IMR-90 (cell line): ENCODE measurements at regions not wholly inside any gene's neighbourhood (a gene's known extent, or its start where the extent isn't known, plus 50 kb on each side); places are given as distances from the start of the nearest gene placed in this dataset.

Experiments used
- ATAC-seq: fragments of 200-7000 bp; cut with Tn5 transposase; 2 replicates; pipeline ENCODE4 v1.9.1; 2020; ENCODE audit warnings: low read depth, mild to moderate bottlenecking, moderate library complexity
- BruUV-seq: library from RNA; stranded (reverse); fragments of 400-500 nt; replicated peaks from 2 replicates; lab custom pipeline; 2021; lab: Mats Ljungman, UMichigan
- CTCF ChIA-PET: fragments of 300-600 bp; formaldehyde crosslinking; extraction: SDS; loops from one replicate; lab custom pipeline; 2021; ENCODE audit warnings: antibody characterized with exemption; lab: Yijun Ruan, JAX
- POLR2A ChIA-PET: fragments of 300-600 bp; sonication (Branson Sonifier 250); formaldehyde crosslinking; loops from one replicate; lab custom pipeline; 2022; ENCODE audit warnings: antibody characterized with exemption; ENCODE audit not compliant: unreplicated experiment; lab: Charles Lee
- DNase-seq: peaks from one replicate; pipeline ENCODE4 v3.0.0; 2013
- H2AFZ ChIP-seq: replicated peaks from 2 replicates; pipeline ENCODE3; 2013; ENCODE audit warnings: low read length, mild to moderate bottlenecking; ENCODE audit not compliant: poor library complexity
- H2AK5ac ChIP-seq: 2 replicates; pipeline ENCODE4 v1.6.1; 2013; ENCODE audit warnings: low read depth, low read length, inconsistent platforms
- H2AK9ac ChIP-seq: replicated peaks from 2 replicates; pipeline ENCODE3; 2013; ENCODE audit warnings: mild to moderate bottlenecking, low read depth, low read length, moderate library complexity; ENCODE audit not compliant: poor library complexity
- H2BK120ac ChIP-seq: 2 replicates; pipeline ENCODE4 v1.6.1; 2013; ENCODE audit warnings: low read depth, low read length, inconsistent platforms
- H2BK15ac ChIP-seq: 3 replicates; pipeline ENCODE4 v1.6.1; 2013; ENCODE audit warnings: low read depth, low read length, inconsistent platforms
- H2BK20ac ChIP-seq: 2 replicates; pipeline ENCODE4 v1.6.1; 2013; ENCODE audit warnings: low read depth, mild to moderate bottlenecking, inconsistent platforms, low read length, moderate library complexity
- H2BK5ac ChIP-seq: 2 replicates; pipeline ENCODE4 v1.6.1; 2013; ENCODE audit warnings: mild to moderate bottlenecking, low read depth, low read length, inconsistent platforms; ENCODE audit not compliant: poor library complexity, severe bottlenecking
- H3K14ac ChIP-seq: replicated peaks from 2 replicates; pipeline ENCODE4 v1.6.1; 2013; ENCODE audit warnings: low read depth, low read length, inconsistent platforms
- H3K18ac ChIP-seq: 2 replicates; pipeline ENCODE4 v1.6.1; 2013; ENCODE audit warnings: low read depth, low read length, control low read depth
- H3K23ac ChIP-seq: 2 replicates; pipeline ENCODE4 v1.6.1; 2013; ENCODE audit warnings: low read depth, low read length, inconsistent platforms
- H3K27ac ChIP-seq: 2 replicates; pipeline ENCODE4 v1.5.1; 2013; ENCODE audit warnings: mild to moderate bottlenecking, control low read depth, low read length; ENCODE audit not compliant: insufficient read depth
- H3K27me3 ChIP-seq: 2 replicates; pipeline ENCODE4 v1.6.1; 2013; ENCODE audit warnings: low read length; ENCODE audit not compliant: control insufficient read depth, insufficient read depth
- H3K36me3 ChIP-seq: 2 replicates; pipeline ENCODE4 v1.6.1; 2013; ENCODE audit warnings: low read length, mixed read lengths; ENCODE audit not compliant: control insufficient read depth, insufficient read depth
- H3K4ac ChIP-seq: 2 replicates; pipeline ENCODE4 v1.6.1; 2013; ENCODE audit warnings: low read depth, low read length, inconsistent platforms
- H3K4me1 ChIP-seq: 2 replicates; pipeline ENCODE4 v1.6.1; 2013; ENCODE audit warnings: low read length, mixed read lengths; ENCODE audit not compliant: control insufficient read depth, insufficient read depth
- H3K4me2 ChIP-seq: 2 replicates; pipeline ENCODE4 v1.6.1; 2013; ENCODE audit warnings: low read depth, mild to moderate bottlenecking, control low read depth, low read length, moderate library complexity
- H3K4me3 ChIP-seq: 2 replicates; pipeline ENCODE4 v1.5.1; 2013; ENCODE audit warnings: low read depth, mild to moderate bottlenecking, control low read depth, low read length, moderate library complexity; ENCODE audit not compliant: insufficient read depth
- H3K56ac ChIP-seq: 2 replicates; pipeline ENCODE4 v1.6.1; 2013; ENCODE audit warnings: low read length, inconsistent platforms; ENCODE audit not compliant: insufficient read depth; ENCODE audit errors: extremely low read depth
- H3K79me1 ChIP-seq, 2 experiments: 2 replicates each; pipeline ENCODE4 v1.6.1; 2013; ENCODE audit warnings: low read length in 2 of 2, inconsistent platforms in 1 of 2, low read depth in 1 of 2
- H3K9ac ChIP-seq: 2 replicates; pipeline ENCODE4 v1.6.1; 2013; ENCODE audit warnings: low read depth, low read length, control low read depth
- H3K9me1 ChIP-seq: 2 replicates; pipeline ENCODE4 v1.6.1; 2013; ENCODE audit warnings: low read length, inconsistent platforms; ENCODE audit not compliant: insufficient read depth
- H3K9me3 ChIP-seq: 2 replicates; pipeline ENCODE4 v1.6.1; 2013; ENCODE audit warnings: low read length; ENCODE audit not compliant: control insufficient read depth, insufficient read depth
- H4K20me1 ChIP-seq: 2 replicates; pipeline ENCODE4 v1.6.1; 2013; ENCODE audit warnings: low read length, inconsistent platforms; ENCODE audit not compliant: insufficient read depth
- H4K5ac ChIP-seq: 2 replicates; pipeline ENCODE4 v1.6.1; 2013; ENCODE audit warnings: mild to moderate bottlenecking, low read depth, low read length, control low read depth
- H4K8ac ChIP-seq, 2 experiments: 2 replicates each; pipeline ENCODE4 v1.6.1; 2013; ENCODE audit warnings: low read depth in 2 of 2, low read length in 2 of 2, control low read depth in 1 of 2, inconsistent platforms in 1 of 2
- H4K91ac ChIP-seq: 2 replicates; pipeline ENCODE4 v1.6.1; 2013; ENCODE audit warnings: low read depth, low read length, inconsistent platforms; ENCODE audit not compliant: insufficient read depth
- CEBPB ChIP-seq: IDR thresholded peaks from 2 replicates; pipeline ENCODE4 v1.6.1; 2012; ENCODE audit warnings: low read depth, low read length, improper control_type of control experiment
- CHD1 ChIP-seq: IDR thresholded peaks from 2 replicates; pipeline ENCODE4 v1.6.1; 2012; ENCODE audit warnings: low read depth, low read length, improper control_type of control experiment
- FOS ChIP-seq: fragments of 150-350 bp; IDR thresholded peaks from 2 replicates; pipeline ENCODE4 v1.6.1; 2016; ENCODE audit warnings: low read depth, low read length
- MAFK ChIP-seq: IDR thresholded peaks from 2 replicates; pipeline ENCODE4 v1.6.1; 2012; ENCODE audit warnings: low read depth, low read length, improper control_type of control experiment
- MXI1 ChIP-seq: IDR thresholded peaks from 2 replicates; pipeline ENCODE4 v1.6.1; 2012; ENCODE audit warnings: low read depth, mild to moderate bottlenecking, low read length, moderate library complexity, borderline replicate concordance
- NFE2L2 ChIP-seq: fragments of 150-350 bp; IDR thresholded peaks from 2 replicates; pipeline ENCODE4 v1.6.1; 2016; ENCODE audit warnings: low read depth, mild to moderate bottlenecking, low read length
- POLR2A ChIP-seq: IDR thresholded peaks from 2 replicates; pipeline ENCODE4 v1.6.1; 2012; ENCODE audit warnings: mild to moderate bottlenecking, low read depth, low read length
- RAD21 ChIP-seq: IDR thresholded peaks from 2 replicates; pipeline ENCODE4 v1.6.1; 2012; ENCODE audit warnings: low read length, improper control_type of control experiment
- RCOR1 ChIP-seq: IDR thresholded peaks from 2 replicates; pipeline ENCODE4 v1.6.1; 2012; ENCODE audit warnings: mild to moderate bottlenecking, low read length, improper control_type of control experiment; ENCODE audit not compliant: insufficient replicate concordance
- RFX5 ChIP-seq: IDR thresholded peaks from 2 replicates; pipeline ENCODE4 v1.8.0; 2012; ENCODE audit warnings: low read depth, mild to moderate bottlenecking, low read length, moderate library complexity
- SMC3 ChIP-seq: fragments of 150-350 bp; IDR thresholded peaks from 2 replicates; pipeline ENCODE4 v1.6.1; 2016; ENCODE audit warnings: low read depth, mild to moderate bottlenecking, antibody characterized with exemption, low read length, moderate library complexity
- WGBS, 2 experiments: methylation state at CpG; one replicate each; pipeline versions ENCODE4 v1.1.5 to v1.1.7; 2013; ENCODE audit warnings: missing lambda C conversion rate in 2 of 2; ENCODE audit not compliant: insufficient read length in 1 of 2; ENCODE audit errors: extremely low coverage in 2 of 2; 5-methylcytosine and 5-hydroxymethylcytosine counted together
- dilution Hi-C: fragments of 300-500 bp; cut with HindIII; formaldehyde crosslinking; loops from one replicate; pipeline ENCODE4 v1.14.3; 2018; ENCODE audit warnings: low sequenced_read_pairs; ENCODE audit not compliant: unreplicated experiment
- in situ Hi-C: fragments of 300-500 bp; cut with MboI; formaldehyde crosslinking; loops from 3 replicates; pipeline ENCODE4 v1.14.3; 2019; ENCODE audit warnings: low sequenced_read_pairs, inconsistent platforms, mixed read lengths
- intact Hi-C: fragments of 100-400 bp; cut with micrococcal nuclease; formaldehyde crosslinking; loops from 2 replicates; pipeline ENCODE4 v1.10.0; 2022
- TF ChIP-seq, protein P1 (sequence below): fragments of 150-350 bp; IDR thresholded peaks from 2 replicates; pipeline ENCODE4 v1.6.1; 2017; ENCODE audit warnings: mild to moderate bottlenecking, antibody characterized with exemption, low read length, low read depth
- TF ChIP-seq, protein P2 (sequence below): fragments of 150-350 bp; IDR thresholded peaks from 2 replicates; pipeline ENCODE4 v1.6.1; 2016; ENCODE audit warnings: low read depth, mild to moderate bottlenecking, low read length, moderate library complexity, borderline replicate concordance
- TF ChIP-seq, protein P3 (sequence below): conservative IDR thresholded peaks from 2 replicates; pipeline ENCODE4 v1.5.1; 2012; ENCODE audit warnings: mild to moderate bottlenecking, low read depth, low read length, improper control_type of control experiment

DNA sequence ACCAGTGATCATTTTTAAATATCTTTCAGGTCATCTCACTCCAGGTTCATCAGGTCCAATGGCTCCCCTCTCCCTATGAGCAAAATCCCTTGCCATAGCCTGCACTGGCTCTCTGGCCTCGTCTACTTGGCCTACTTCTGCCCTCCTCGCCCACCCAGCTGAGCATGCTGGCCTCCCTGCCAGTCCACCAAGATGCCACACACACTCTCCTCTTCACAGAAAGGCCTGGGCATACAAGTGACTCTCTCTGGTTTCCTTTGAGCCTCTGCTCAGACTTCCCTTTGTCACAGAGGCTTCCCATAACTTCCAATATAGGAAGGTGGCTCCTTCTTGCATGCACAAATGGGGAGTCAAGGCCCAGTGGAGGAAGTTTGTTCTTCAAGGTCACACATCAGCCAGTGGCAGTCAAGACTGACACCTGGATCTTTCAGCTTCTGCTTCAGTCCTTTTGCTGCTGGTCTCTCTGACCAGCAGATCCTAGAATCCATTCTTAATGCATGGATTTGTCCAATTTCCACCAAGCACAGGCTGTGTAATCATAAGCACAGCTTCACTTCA lies 223.2 kb upstream of the HES1 start:
- Histone ChIP-seq H3K56ac (no peak overlapping the region), H4K5ac (no peak overlapping the region), H3K23ac (no peak overlapping the region), H2BK15ac (no peak overlapping the region), H2AFZ (no peak overlapping the region), H4K91ac (no peak overlapping the region), H3K9me1 (no peaks in the 10 kb centered on the region), H2AK9ac (no peak overlapping the region), H3K18ac (no peak overlapping the region), H2BK5ac (no peak overlapping the region), H3K27me3 (peaks cover 19% of the 10 kb centered on the region), H2AK5ac (no peak overlapping the region), H3K4me2 (no peak overlapping the region), H3K14ac (no peak overlapping the region), H2BK120ac (no peak overlapping the region), H3K4me3 (no peak overlapping the region), H3K27ac (no peak overlapping the region), H2BK20ac (no peak overlapping the region), H4K20me1 (no peaks in the 10 kb centered on the region), H3K4ac (no peak overlapping the region), H3K36me3 (no peaks in the 10 kb centered on the region), H3K9me3 (peaks cover 4% of the 10 kb centered on the region; the same call in 1 of the 2 replicates), H3K79me1 (no peaks in the 10 kb centered on the region), H4K8ac (no peak overlapping the region), H3K4me1 (no peaks in the 10 kb centered on the region), H3K9ac (no peak overlapping the region)
- DNase-seq (no peak), ATAC-seq (no peak)
- 30% methylated on average over 2 of the region's 2 CpGs; no CpG with 5 or more reads in 1 of the 2 experiments for WGBS, 2 experiments
- TF ChIP-seq RAD21 (no peak), RFX5 (no peak), NFE2L2 (no peak), POLR2A (no peak), FOS (no peak), CHD1 (no peak), MXI1 (no peak), MAFK (no peak), RCOR1 (no peak), SMC3 (no peak), CEBPB (no peak)
- TF ChIP-seq, protein P1, sequence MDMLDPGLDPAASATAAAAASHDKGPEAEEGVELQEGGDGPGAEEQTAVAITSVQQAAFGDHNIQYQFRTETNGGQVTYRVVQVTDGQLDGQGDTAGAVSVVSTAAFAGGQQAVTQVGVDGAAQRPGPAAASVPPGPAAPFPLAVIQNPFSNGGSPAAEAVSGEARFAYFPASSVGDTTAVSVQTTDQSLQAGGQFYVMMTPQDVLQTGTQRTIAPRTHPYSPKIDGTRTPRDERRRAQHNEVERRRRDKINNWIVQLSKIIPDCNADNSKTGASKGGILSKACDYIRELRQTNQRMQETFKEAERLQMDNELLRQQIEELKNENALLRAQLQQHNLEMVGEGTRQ = no peak
- TF ChIP-seq, protein P2, sequence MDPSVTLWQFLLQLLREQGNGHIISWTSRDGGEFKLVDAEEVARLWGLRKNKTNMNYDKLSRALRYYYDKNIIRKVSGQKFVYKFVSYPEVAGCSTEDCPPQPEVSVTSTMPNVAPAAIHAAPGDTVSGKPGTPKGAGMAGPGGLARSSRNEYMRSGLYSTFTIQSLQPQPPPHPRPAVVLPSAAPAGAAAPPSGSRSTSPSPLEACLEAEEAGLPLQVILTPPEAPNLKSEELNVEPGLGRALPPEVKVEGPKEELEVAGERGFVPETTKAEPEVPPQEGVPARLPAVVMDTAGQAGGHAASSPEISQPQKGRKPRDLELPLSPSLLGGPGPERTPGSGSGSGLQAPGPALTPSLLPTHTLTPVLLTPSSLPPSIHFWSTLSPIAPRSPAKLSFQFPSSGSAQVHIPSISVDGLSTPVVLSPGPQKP = no peak
- TF ChIP-seq, protein P3, sequence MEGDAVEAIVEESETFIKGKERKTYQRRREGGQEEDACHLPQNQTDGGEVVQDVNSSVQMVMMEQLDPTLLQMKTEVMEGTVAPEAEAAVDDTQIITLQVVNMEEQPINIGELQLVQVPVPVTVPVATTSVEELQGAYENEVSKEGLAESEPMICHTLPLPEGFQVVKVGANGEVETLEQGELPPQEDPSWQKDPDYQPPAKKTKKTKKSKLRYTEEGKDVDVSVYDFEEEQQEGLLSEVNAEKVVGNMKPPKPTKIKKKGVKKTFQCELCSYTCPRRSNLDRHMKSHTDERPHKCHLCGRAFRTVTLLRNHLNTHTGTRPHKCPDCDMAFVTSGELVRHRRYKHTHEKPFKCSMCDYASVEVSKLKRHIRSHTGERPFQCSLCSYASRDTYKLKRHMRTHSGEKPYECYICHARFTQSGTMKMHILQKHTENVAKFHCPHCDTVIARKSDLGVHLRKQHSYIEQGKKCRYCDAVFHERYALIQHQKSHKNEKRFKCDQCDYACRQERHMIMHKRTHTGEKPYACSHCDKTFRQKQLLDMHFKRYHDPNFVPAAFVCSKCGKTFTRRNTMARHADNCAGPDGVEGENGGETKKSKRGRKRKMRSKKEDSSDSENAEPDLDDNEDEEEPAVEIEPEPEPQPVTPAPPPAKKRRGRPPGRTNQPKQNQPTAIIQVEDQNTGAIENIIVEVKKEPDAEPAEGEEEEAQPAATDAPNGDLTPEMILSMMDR = no peak
- BruUV-seq = no TSS peak
- ChIA-PET POLR2A (no interaction called here), CTCF (no interaction called here)
- dilution Hi-C loops = no loop called here
- in situ Hi-C loops = no loop called here
- intact Hi-C loops = no loop called here
